GM21717 (cell line): ENCODE measurements at regions not wholly inside any gene's neighbourhood (a gene's known extent, or its start where the extent isn't known, plus 50 kb on each side); places are given as distances from the start of the nearest gene placed in this dataset.
"Not testable (repeated sequence)": the region's sequence is repeated elsewhere in the genome, so short reads cannot be mapped to it uniquely, and the experiment has no call there.

Experiments
- ATAC-seq: cut with Tn5 transposase; IDR thresholded peaks from one replicate; pipeline ENCODE4 v1.9.1; 2021; ENCODE audit warnings: mild to moderate bottlenecking, moderate library complexity; ENCODE audit not compliant: unreplicated experiment

DNA sequence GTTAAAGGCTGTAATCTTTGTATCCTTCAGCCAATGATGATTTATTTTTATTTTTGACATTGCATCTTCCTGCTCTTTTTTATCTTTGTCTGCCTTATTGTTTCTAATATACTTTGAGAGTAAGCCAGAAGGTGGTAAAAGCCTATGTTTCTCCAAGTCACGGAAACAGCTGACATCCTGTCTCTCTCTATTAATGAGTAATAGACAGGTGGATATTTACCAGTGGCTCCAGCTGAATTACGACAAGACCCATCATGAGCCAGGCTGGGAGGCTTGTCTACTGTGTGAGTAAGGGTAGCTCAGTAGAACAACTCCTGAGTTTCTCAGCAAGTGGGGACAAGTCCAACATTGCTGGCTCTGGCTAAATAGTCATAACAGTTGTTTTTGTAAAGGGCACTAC lies 166.6 kb downstream of the NDFIP2 start:
- no peak for ATAC-seq

DNA sequence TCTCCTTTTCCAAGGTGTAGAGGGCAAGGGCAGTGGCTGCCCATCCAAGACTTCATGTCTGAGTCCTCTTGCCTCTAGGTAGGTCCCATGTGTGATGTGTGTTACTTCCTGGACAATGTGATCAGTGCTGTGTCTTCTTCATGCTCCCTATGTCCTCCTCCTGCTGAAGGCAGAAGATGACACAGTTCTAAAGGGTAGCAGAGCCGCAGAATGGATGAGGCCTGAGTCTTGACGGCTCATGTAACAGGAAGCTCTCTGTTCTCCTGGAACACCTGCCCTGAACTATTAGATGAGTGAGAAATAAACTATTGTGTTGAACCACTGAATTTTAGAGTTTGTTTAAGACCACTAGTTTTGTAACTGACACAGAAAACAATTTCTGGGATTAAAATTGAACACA lies 165.9 kb downstream of the NDFIP2 start:
- ATAC-seq = no peak

DNA sequence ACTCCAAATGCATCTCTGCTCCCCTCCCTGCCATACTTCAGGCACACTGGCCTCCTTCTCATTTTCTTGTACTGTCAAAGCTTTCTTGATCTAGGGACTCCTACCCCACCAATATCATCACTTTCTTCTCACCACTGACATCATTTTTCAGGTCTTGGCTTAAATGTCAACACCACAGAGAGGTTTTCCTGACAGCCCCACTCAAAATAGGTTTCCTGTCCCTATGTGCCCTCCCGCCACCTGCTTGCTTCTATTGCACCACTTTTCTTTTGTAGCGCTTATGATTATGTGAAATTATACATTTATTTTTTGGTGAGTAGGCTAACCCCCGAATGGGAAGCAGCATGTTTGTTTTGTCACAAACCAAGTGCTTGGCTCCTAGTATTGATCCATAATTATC lies 164.6 kb downstream of the NDFIP2 start:
- ATAC-seq = no peak

DNA sequence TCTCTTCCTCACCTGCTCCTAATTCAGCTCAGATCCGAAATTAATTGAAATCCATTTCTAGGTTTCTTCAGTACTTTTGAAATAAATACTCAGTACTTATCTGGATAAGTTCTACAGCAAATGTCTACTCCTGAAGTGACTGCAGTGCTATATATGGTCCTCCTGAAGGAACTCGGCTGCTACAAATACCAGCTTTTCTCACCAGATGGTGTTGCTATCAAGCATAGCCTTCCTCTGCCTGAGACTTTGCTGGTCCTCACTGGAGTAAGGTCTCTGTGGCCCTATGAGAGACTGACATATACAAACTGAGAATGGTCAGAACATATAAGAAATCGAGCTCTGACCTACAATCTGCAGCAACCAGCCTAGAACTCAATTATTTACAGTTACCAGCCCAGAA lies 161.6 kb downstream of the NDFIP2 start:
- ATAC-seq = no peak

DNA sequence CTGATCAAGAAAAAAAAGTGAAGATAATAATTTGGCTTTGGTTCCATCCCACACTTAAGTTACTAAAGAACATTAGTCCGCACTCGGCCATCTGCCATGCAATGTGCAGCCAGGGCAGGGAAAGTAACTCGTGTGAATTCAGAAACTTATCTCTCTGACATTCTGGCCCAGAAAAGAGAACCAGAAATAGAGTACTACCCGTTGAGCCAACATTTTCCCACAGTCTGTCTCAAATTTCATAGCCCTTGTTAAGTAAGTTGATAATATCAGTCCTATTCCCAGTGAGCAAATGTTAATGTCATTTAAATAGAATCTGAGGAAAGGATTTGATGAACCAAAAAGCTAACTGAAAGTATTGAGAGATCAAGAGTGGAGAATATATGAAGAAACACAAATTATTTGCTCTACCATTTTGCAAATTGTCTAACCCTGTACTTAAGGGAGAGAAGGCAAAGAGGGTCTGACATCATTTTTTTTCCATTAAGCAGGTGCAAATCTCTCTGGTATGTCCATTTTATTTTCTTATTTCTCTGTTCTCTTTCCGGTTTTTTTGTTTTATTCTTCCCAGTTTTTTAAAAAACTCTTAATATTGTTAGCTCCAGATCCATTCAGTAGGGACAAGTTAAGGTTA lies 156.3 kb downstream of the NDFIP2 start:
- no peak for ATAC-seq

DNA sequence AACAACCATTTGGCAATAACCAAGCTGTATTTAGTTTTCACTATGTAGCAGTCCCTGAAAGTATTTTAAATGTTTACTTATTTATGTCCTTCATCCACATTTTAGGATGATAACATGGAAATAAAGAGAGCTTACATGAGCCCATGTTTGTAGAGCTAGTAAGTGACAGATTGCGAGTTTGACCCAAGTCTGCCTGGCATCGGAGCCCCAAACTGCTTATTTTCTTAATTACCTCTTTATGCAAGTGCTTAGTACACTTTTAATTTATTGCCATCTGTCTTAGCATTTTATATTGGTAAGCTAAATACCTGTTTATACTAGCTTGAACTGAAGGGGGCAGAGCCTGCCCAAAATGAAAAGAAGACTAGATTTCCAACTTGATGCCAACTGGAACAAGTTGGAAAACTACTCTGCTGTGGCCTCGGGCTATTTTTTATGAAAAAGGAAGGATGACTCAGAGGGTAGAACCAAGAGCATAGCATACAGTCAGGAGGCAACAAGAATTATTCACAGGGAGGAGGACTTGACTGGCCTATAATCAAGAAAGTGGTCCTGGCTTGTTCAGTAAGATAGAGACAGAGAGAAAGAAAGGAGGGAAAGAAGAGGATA lies 150.2 kb downstream of the NDFIP2 start:
- ATAC-seq = no peak

DNA sequence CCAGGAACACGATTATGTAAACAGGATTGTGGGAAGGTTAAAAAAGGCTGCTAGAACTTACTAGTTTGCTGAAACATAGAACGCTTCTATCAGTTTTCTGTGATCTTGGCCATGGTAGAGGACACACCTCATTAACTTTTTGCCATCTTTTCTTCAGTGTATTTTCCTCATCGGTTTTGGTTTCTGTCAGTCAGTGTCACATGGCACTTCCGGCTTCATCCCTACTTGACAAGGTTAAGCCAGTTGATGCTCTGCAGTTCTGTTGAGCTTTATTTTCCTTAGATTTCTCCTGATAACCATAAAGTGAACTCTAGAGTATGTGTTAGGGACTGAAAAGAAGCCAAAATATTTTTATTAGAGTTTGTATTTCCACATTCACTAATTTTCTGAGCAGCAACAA lies 147.5 kb downstream of the NDFIP2 start:
- ATAC-seq = no peak

DNA sequence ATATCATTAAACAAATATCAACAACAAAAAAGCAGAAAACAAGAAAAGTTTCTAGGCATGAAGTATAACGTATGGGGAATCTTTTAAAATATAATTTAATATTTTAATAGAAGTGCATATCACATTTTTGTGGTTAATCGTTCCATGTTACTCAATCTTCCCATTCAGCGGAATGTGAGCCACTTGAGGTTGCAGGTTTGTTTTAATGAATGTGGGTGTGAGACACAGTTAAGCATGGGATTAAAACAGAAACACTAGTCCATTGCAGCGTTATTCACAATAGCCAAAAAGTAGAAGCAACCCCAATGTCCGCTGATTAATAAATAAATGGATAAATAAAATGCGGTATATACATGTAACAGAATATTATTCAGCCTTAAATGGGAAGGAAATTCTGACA lies 146.0 kb downstream of the NDFIP2 start:
- ATAC-seq = no peak

DNA sequence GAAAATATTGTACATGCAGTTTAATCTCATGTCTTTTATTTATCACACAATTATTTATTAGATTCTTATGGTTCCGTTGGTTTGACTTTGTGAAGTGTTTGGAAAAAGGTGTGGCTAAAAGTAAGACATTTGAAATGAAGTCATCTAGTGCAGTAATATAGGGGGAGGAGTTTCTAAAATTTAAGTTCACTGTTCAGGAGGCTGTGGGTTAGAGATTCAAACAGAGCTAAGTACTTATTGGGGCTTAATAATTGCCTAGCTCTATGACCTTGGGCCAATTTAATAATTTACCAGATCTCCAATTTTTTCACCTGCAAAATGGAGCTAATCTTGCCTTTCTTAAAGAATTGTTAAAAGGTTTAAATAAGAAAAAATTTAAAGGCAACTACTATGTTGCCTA lies 144.6 kb downstream of the NDFIP2 start:
- no peak for ATAC-seq

DNA sequence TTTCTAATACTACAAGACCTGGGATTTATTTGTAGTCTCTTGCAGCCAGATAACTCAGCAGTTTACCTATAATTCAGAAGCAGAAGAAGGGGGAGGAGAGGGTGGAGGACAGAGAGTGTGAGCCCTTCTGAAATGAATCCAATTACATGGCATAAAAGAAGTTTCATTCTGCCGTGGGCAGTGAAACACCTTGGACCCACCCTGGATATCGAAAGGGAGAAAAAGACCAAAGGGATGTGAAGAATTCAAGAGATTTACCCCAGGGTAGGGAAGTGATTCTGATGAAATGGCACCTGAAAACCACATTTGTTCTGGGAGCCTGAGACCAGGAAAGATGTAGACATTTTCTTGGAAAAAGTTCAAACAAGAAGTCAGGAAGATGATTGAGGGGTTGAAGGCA lies 140.9 kb downstream of the NDFIP2 start:
- no peak for ATAC-seq

DNA sequence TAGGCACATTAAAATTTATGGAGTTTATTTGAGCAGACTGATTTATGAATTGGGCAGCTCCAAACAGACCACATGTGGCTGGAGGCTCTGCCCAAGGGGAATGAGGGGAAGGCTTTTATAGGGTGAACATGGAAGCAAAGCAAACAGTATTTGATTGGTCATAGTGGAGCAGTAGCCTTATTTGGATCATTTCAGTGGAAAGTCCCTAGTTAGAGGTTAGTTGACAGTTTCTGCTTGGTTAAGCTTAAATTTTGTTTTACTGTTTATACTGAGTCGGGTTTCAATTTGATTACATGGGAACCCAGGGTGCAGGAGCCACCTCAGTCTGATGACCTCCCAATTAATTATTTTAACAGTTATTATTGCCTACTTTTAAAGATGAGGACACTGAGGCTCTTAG lies 140.5 kb downstream of the NDFIP2 start:
- no peak for ATAC-seq

DNA sequence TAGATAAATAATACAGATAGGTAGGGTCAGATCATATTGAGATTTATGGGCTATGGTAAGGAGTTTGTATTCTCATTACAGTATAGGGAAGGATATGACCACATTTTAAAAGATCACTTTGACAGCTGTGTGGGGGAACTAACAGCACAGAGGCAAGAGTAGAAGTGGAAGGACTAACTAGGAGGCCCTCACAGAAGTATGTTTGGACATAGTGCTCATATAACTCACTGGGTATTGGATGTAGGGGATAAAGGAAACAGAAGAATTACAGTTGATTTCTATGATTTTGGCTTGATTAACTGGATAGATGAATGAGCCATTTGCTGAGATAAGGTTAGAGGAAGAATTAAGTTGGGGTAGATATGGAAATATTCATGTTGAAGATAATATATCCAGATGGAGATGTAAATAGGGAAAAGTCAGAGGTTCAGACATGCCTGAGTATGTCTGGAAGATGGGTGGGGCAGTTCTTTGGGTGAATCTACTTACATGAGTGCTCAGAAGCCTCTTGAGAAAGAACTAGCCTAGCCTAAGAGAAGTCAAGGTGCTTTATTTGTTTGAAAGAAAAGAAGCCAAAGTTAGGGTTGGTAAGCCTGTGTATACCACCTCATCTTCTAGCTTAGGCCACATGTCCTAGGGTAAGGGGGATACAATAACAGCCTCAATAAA lies 133.4 kb downstream of the NDFIP2 start:
- ATAC-seq = no peak

DNA sequence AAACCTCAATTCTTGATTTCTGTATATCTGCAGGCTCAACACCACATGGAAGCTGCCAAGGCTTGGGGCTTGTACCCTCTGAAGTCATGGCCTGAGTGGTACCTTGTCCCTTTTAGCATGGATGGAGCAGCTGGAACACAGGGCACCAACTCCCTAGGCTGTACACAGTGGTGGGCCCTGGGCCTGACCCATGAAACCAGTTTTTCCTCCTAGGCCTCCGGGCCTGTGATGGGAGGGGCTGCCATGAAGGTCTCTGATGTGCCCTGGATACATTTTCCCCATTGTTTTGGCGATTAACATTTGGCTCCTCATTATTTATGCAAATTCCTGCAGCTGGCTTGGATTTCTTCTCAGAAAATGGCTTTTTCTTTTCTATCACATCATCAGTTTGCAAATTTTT lies 131.6 kb downstream of the NDFIP2 start:
- ATAC-seq = no peak

DNA sequence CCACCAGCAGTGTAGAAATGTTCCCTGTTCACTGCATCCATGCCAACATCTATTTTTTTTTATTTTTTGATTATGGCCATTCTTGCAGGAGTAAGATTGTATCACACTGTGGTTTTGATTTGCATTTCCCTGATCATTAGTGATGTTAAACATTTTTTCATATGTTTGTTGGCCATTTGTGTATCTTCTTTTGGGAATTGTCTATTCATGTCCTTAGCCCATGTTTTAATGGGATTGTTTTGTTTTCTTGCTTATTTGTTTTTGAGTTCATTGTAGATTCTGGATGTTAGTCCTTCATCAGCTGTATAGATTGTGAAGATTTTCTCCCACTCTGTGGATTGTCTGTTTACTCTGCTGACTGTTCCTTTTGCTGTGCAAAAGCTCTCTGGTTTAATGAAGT lies 126.9 kb downstream of the NDFIP2 start:
- not testable (repeated sequence) for ATAC-seq
